Uterus (tissue), 3 donors: ENCODE measurements at regions not wholly inside any gene's neighbourhood (a gene's known extent, or its start where the extent isn't known, plus 50 kb on each side); places are given as distances from the start of the nearest gene placed in this dataset.

Experiments
- DNase-seq, 2 donors: peaks; one replicate each; pipeline ENCODE4 v3.0.0-alpha.2; 2019 to 2020
- H3K27ac ChIP-seq, 2 donors: fragments of 200-600 bp; sonication (generic); 1 replicate in 1 of 2; 2 replicates in 1 of 2; pipeline ENCODE4 v1.5.1; 2016 to 2018
- H3K27me3 ChIP-seq, 2 donors: fragments of 200-600 bp; sonication (generic); one replicate each; pipeline ENCODE4 v1.5.1; 2018 to 2019; ENCODE audit warnings: control low read depth in 1 of 2
- H3K36me3 ChIP-seq, 2 donors: fragments of 200-600 bp; sonication (generic); one replicate each; pipeline ENCODE4 v1.5.1; 2019; ENCODE audit warnings: control low read depth in 1 of 2
- H3K4me1 ChIP-seq, 2 donors: fragments of 200-600 bp; sonication (generic); one replicate each; pipeline ENCODE4 v1.5.1; 2018 to 2019; ENCODE audit warnings: control low read depth in 1 of 2
- H3K4me3 ChIP-seq, 2 donors: fragments of 200-600 bp; sonication (generic); 1 replicate in 1 of 2; 2 replicates in 1 of 2; pipeline ENCODE4 v1.5.1; 2018 to 2019; ENCODE audit warnings: mild to moderate bottlenecking in 1 of 2
- H3K9me3 ChIP-seq, 2 donors: fragments of 200-600 bp; sonication (generic); one replicate each; pipeline ENCODE4 v1.5.1; 2019; ENCODE audit warnings: control low read depth in 1 of 2
- POLR2A ChIP-seq, 2 donors: fragments of 450-650 bp; IDR thresholded peaks; one replicate each; pipeline ENCODE4 v1.6.1; 2016; ENCODE audit warnings: antibody characterized with exemption in 2 of 2, mild to moderate bottlenecking in 1 of 2, moderate library complexity in 1 of 2
- intact Hi-C: fragments of 100-400 bp; cut with DNase I; formaldehyde crosslinking; loops from one replicate; pipeline ENCODE4 v1.15.1; 2023; ENCODE audit warnings: low total_unique reads
- TF ChIP-seq, protein P1 (sequence below), 4 experiments: fragments of 200-600 bp in 2 of 4; fragments of 450-650 bp in 2 of 4; sonication (generic) in 2 of 4; IDR thresholded peaks; one replicate each; pipeline ENCODE4 v1.5.1; 2016 to 2019; ENCODE audit warnings: antibody characterized with exemption in 4 of 4, mild to moderate bottlenecking in 2 of 4, moderate library complexity in 1 of 4
- donor health status: DM: yes; HTN: yes; CAD: no.

DNA sequence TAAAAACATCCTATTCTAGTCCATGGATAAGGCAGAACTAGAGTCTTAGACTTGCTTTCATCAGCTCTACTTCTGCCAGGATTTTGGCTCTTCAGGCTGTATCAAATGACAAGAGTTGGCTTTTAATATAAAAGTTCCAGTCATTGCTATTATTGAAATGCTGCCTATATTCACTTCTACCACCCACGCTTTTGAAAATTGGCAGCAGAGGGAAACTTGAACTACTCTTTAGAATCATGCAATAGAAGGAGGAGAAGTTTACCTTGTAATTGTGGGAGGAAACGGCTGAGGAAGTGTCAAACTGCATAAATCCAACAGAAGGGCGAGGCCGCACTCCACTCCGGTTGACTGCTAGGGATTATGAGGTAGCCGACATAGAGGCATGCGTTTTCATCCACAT, 122.6 kb upstream of the BASP1 start:
- Histone ChIP-seq H3K36me3 (no peaks in the 10 kb centered on the region), H3K27me3 (no peaks in the 10 kb centered on the region), H3K9me3 (no peaks in the 10 kb centered on the region), H3K27ac (no peak overlapping the region), H3K4me3 (no peak overlapping the region), H3K4me1 (no peaks in the 10 kb centered on the region)
- TF ChIP-seq, protein P1, sequence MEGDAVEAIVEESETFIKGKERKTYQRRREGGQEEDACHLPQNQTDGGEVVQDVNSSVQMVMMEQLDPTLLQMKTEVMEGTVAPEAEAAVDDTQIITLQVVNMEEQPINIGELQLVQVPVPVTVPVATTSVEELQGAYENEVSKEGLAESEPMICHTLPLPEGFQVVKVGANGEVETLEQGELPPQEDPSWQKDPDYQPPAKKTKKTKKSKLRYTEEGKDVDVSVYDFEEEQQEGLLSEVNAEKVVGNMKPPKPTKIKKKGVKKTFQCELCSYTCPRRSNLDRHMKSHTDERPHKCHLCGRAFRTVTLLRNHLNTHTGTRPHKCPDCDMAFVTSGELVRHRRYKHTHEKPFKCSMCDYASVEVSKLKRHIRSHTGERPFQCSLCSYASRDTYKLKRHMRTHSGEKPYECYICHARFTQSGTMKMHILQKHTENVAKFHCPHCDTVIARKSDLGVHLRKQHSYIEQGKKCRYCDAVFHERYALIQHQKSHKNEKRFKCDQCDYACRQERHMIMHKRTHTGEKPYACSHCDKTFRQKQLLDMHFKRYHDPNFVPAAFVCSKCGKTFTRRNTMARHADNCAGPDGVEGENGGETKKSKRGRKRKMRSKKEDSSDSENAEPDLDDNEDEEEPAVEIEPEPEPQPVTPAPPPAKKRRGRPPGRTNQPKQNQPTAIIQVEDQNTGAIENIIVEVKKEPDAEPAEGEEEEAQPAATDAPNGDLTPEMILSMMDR (IDR thresholded peaks at IDR 0.05), result no peak
- no peak for TF ChIP-seq POLR2A (IDR thresholded peaks at IDR 0.05)
- DNase-seq, result no peak
- intact Hi-C loops, result no loop called here

DNA sequence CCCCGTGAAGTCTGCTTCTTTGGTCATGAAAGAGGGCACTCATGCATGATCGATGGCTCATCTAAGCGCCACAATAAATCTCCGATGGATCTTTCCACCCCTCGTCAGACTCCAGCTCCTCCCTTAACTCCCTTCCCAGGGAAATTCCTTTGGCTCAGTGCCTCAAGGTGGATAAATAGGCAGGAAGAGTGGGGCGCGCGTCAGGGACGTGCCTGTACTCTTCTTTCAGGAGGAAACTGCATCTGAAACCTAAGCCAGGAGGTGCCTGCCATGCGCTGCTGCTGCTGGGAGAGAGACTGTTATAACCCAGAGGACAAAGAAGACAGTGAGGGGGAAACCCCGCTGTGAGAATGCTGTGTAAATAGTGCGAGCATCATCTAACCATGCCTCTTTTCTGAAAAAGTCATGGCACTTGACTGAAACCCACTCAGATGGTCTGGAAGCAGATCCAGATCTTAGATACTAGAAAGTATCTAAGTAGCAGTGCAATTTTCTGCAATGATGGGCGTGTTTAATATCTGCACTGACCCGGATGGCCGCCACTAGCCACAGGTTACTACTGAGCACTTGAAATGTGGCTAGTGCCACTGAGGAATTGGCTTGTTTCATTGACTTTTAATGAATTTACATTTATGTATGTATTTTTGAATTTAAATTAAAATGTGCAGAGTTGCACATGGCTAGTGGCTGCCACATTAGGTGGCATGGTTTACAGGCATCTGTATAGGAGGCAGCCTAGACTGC, 120.3 kb upstream of the BASP1 start:
- Histone ChIP-seq H3K4me1 (no peaks in the 10 kb centered on the region), H3K27me3 (no peaks in the 10 kb centered on the region), H3K27ac (no peak overlapping the region), H3K4me3 (no peak overlapping the region), H3K36me3 (no peaks in the 10 kb centered on the region), H3K9me3 (no peaks in the 10 kb centered on the region)
- no peak for TF ChIP-seq POLR2A (IDR thresholded peaks at IDR 0.05)
- TF ChIP-seq, protein P1 (IDR thresholded peaks at IDR 0.05), result no peak
- DNase-seq, result no peak
- intact Hi-C loops, result no loop called here

DNA sequence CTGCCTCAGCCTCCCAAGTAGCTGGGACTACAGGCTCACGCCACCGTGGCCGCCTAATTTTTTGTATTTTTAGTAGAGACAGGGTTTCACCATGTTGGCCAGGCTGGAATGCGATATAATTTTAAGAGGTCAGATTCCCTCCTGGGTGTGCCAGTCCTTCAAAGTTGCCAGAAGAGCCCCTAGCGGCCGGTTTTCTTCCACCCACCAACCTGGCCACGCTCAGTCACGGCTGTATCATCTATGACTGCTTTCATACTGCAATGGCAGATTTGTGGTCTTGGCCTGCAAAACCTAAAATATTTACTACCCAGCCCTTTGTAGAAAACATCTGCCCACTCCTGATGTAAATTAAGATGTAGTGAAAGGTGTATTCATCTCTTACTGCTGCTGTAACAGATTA, 117.5 kb upstream of the BASP1 start:
- no peaks in the 10 kb centered on the region for H3K27me3 ChIP-seq
- H3K4me1 ChIP-seq, result no peaks in the 10 kb centered on the region
- DNase-seq, result no peak
- H3K27ac ChIP-seq, result no peak overlapping the region
- H3K9me3 ChIP-seq, result no peaks in the 10 kb centered on the region
- no peaks in the 10 kb centered on the region for H3K36me3 ChIP-seq
- no peak overlapping the region for H3K4me3 ChIP-seq
- TF ChIP-seq POLR2A (IDR thresholded peaks at IDR 0.05), result no peak
- TF ChIP-seq, protein P1 (IDR thresholded peaks at IDR 0.05), result no peak
- intact Hi-C loops, result no loop called here

DNA sequence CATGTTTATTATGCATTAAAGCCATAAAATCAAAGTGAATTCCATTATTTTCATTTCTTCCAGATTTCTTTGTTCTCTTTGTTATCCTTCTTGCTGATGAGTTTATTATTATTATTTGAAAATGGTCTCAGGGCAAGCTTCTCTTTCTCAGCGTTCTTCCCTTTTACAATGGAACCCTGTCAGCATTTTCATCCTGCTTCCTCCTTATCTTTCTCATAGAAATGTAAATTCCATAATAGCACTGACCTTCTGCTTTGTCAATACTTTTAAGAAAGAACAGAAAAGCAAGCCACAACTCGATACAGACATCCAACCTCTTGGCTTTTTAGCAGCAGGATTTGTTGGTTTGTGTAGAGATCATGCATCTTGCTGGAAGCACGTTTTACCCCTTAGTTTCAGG, 114.0 kb upstream of the BASP1 start:
- no peak overlapping the region for H3K27ac ChIP-seq
- H3K4me1 ChIP-seq, result no peaks in the 10 kb centered on the region
- H3K9me3 ChIP-seq, result no peaks in the 10 kb centered on the region
- TF ChIP-seq POLR2A (IDR thresholded peaks at IDR 0.05), result no peak
- TF ChIP-seq, protein P1 (IDR thresholded peaks at IDR 0.05), result no peak
- intact Hi-C loops, result no loop called here
- H3K36me3 ChIP-seq, result no peaks in the 10 kb centered on the region
- DNase-seq, result no peak
- no peak overlapping the region for H3K4me3 ChIP-seq
- no peaks in the 10 kb centered on the region for H3K27me3 ChIP-seq

DNA sequence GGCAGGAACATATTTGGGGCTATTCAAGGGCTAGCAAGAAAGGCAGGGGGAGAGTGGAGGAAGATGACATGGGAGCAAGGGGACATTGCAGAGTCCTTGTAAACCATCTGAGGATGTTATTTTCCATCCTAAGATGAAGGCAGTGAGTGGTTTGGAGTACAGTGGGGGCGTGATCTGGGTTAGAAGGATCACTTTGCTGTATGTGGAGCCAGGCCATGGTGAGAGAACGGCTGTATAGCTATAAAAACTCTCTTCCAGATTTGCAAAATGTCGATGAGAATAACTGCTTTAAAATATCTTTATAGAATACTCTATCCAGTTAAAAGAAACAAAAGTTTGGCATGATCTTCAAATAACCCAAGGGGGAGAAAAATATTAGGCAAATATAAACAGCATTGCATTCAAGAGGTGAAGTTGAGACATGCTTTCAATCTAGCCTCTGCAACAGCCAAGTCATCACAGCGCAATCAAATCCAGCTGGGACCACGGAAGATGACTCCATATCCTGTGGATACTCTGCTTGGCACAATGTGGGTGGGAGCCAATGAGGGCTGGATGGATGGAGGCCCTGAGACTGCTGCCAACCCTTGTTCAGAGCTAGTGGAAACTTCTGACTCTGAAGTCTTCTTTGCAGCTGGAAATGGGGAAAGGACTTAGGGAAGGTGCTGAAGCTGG, 111.5 kb upstream of the BASP1 start:
- Histone ChIP-seq H3K4me3 (no peak overlapping the region), H3K36me3 (no peaks in the 10 kb centered on the region), H3K27ac (no peak overlapping the region), H3K27me3 (no peaks in the 10 kb centered on the region), H3K4me1 (no peaks in the 10 kb centered on the region), H3K9me3 (no peaks in the 10 kb centered on the region)
- no peak for DNase-seq
- intact Hi-C loops, result no loop called here
- no peak for TF ChIP-seq POLR2A (IDR thresholded peaks at IDR 0.05)
- TF ChIP-seq, protein P1 (IDR thresholded peaks at IDR 0.05), result no peak
